Muscle of arm (tissue), 1 donor: ENCODE measurements at regions not wholly inside any gene's neighbourhood (a gene's known extent, or its start where the extent isn't known, plus 50 kb on each side); places are given as distances from the start of the nearest gene placed in this dataset.

ENCODE experiments used
- DNase-seq: peaks from one replicate; pipeline ENCODE4 v3.0.0-alpha.2; 2013

DNA sequence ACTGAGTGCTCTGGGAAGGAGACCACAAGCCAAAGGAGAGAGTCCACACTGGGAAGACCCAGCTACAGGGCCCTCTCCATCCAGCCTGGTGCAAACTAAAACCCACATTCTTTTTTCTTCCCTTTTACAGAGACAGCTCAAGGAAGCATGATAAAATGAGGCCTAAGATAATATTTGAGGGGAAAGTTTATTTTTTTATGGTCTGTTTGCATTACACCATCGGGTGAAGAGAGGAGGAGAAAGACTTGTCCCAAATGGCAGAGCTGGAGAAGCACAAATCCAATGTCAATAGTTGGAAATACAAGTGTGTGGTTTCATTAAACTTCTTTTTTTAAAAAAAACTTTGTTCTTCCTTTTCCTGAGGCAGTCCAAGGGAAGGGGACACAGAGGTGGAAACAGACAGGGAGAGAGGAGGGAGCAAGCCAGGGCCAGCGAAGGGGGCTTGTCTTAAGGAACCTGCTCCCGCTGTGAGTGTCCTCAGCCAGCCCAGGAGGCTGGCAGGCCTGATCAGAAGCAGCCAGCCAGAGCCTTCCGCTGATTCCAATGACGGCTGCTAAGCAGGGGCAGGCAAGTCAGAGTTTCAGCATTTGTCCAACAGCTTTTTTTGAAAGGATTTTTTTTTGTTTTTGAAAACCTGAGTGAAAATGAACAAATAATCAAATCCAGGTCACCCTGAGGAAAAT, 203.8 kb upstream of the SIX2 start:
- no peak for DNase-seq

DNA sequence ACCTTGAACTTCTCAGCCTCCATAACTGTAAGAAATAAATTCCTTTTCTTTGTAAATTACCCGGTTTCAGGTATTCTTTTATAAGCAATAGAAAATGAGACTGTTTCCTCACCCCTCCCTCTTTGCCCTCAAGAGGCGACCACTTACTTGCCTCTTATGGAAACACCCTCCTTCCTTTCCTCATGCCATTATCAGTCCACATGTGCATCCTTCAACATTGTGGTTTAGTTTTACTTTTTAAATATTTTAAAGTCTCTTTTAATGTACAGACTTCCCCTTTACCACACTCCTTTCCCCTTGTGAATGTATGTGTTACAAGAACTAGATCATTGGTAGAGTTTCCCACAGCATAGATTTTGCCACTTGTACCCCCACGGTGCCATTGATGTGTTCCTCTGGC, 202.4 kb upstream of the SIX2 start:
- no peak for DNase-seq

DNA sequence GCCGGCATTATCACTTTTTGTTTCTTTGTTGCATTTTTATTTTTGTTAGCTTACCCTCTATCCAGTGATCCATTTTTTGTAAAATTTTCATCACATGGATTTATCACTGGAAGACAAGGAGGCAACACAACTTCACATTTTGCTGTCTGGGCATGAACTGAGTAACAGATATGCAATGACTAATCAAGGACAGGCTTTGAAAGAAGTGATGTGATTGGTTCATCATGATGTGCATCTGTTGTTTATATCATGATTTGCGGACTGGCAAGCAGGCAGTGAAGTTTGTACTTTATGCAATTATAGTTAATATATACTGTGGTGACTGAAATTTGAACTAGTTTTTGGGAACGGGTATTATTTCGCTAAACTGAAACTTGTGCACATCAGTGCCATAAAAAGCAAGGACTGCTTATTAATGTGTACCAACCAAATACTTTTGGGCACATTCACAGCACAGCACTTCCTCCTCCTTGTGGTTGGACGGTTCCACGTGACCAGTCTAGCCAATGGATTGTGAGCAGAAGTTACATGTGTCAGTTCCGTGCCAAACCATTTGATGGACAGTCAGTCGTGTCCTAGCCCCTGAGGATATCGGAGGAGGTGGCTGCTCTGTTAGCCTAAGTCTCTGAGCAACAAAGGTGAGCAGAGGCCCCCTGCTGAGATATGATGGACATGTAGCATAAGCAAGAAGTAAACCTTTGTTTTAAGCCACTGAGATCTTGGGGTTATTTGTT, 201.4 kb upstream of the SIX2 start:
- DNase-seq = no peak

DNA sequence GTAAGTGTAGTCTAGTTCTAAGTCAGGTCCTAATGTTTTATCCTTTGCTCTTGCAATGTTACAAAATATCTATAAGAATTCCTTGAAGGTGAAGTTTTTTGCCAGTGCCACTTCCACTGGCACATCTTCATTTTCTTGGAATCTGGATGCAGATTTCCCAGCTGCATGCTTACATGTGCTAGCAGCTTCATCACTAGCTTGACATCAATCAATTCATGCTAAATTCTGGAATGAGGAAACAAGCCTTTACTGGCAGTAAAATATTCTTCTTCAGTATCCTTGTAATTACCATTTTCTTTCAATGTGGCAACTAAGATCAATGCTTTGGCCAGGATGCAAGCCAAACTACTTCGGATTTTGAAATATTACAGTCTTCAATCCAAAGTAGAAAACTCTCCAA, 200.6 kb upstream of the SIX2 start:
- DNase-seq = no peak

DNA sequence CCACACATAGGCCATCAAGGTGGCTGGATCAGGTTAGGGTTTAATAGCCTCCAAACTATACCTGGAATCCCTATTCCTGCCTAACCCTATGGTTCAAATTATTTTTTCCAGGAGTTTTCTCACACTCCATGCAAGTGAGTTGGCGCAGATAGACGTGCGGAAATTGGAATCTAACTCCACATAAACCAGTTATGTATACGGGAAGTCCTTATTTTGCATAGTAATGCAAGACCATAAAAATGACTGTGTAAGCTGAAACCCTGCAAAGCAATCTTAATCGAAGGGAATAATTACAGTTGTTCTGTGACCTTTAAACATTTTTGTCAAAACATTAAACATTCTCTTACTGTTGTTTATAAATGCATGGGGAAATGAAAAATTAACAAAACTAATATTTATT, 200.1 kb upstream of the SIX2 start:
- no peak for DNase-seq

DNA sequence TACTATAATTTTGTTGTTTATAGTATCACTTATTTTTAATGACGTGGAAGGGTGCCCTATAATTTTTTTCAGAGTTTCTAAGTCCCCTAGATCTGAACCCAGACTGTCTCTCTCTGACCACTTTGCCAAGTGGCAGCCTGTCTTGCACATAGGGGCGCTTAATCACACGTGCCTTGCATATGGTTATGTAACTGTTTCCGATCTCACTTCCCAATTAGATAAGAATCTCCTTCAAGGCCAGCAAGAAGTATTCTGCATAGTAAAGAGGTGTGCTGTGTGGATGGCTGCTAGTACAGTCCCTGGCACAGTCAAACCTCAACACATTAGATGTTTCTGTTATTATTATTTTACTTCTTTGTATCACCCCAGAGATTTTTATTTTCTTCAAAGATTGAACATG, 197.8 kb upstream of the SIX2 start:
- no peak for DNase-seq

DNA sequence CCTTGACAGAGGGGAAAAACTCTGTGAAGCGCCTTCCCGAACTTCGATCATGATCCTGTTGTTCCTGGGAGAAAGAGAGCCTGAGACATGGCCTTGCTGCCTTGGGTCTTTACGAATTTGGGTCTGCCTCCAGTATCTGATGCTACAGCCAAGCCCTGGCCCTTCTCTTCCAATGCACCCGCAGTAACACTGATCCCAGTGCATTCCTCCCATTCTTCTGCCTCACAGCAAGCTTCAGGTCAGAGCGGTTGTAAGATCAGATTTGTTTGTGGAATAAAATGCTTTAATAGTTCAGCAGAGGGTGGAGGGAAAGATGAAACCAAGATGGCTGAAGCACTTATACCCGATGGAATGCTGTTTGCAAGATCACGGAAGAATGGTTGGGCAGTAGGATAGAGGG, 196.7 kb upstream of the SIX2 start:
- DNase-seq = no peak

DNA sequence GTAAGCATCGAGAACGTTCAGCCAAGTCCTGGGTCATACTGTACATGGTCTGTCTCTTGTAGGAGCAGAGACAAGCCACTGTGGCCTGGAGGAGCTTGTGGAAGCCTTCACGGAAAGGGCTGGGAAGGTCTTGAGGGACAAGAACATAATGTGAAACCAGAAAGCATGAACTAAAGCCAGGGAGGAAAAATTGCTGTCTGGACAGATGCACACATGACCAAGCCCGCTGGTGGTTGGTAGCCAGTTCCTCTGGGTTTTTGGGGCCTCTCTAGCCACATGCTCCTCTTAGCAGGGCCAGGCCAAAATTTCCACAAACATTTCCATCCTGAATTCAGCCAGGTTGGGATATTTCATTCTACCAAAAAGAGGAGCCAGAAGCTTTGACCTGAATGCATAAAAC, 196.2 kb upstream of the SIX2 start:
- no peak for DNase-seq

DNA sequence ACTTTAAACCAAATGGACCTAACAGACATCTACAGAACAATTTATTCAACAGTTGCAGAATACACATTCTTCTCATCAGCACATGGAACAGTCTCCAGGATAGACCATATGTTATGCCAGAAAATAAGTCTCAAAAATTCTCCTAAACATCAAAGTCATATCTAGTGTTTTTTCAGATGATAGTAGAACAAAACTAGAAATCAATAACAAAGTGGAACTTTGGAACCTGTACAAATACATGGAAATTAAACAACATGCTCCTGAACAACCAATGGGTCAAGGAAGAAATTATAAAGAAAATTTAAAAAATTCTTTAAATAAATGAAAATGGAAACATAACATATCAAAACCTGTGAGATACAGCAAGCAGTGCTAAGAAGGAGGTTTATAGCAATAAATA, 194.1 kb upstream of the SIX2 start:
- no peak for DNase-seq

DNA sequence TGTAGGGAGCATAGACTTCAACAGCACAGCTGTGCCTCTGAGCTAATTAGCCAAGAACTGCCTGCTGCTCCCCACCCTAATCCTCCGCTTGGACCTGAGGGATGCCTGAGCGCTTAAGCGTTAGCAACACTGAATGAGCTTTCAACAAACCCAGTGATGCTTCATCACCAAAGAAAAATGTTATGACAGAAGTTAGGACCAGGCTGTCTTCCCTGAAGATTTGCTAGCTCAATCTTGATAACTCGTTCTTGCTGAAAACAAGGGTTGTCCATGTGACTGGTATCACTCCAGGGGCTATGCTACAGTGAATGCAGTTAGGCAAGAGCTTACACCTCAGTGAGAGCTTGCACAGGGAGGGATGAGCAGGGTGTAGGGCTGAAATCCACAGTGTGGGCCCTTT, 190.7 kb upstream of the SIX2 start:
- DNase-seq = peak; percentile 46

DNA sequence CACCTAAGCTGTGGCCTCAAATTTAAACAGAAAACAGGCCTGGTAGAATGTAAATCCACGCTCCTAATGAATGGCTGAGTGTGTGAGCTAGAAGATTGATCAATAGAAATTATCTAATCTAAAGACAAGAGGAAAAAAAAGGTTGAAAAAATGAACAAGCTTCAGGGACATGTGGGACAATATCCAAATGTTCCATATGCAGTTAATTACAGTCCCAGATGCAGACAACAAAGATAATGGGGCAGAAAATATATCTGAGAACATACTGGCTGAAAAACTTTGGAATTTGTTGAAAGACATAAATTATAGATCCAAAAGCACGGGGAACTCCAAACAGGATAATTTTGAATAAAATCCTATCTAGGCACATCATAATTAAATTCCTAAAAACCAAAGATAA, 186.7 kb upstream of the SIX2 start:
- DNase-seq = no peak

DNA sequence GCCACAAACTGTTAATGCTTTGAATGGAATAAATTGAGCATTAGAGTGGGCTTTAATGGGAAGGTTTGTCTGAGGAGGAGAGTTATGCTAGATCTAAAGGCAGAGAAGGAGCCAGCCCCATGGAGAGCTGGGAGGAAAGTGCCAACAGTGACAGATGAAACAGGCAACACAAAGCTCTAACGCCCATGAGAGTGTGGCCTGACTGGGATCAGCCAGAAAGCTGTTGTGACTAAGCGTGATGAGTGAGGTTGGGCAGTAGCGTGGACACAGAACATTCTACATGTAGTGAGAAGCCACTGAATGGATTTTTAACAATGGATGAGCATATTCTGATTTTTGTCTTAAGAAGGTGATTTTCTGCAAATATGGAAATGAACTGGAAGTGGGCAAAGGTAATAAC, 185.3 kb upstream of the SIX2 start:
- DNase-seq = no peak

DNA sequence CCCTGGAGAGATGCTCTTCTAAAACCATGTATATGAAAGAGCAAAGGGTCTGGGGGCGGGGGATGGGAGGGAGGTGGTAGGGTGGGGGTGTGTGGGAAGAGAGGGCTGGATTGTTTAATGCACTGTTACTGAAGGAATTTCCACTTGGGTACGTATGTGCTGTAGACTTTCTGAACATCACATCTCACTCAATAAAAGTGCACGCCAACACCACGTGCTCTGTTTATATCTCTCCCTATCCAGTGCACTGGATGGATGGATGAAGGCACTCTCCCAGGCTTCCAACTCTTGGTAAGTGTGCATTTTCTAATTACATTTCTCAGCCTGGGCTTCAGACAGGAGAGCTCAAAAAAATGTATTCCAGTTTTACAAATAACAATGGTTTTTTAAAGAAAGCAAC, 184.3 kb upstream of the SIX2 start:
- no peak for DNase-seq

DNA sequence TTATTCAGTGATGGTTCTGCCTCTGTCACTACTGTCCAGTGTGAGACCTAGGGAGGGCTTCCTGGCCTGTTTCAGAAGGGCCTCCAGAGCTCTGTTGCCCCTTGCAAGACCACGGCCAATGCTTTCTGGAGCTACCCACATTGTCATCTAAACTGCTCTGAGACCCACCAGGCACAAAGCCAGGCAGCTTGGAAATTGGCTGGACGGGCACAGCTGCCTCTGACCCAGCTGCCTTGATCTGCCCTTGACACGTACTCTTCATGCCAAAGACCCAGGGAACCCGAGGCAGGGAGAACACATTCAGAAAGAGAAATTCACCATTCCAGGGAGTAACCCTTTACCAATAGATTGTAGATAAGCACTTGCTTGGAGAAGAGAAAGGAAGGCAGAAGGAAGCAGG, 183.7 kb upstream of the SIX2 start:
- DNase-seq = no peak

DNA sequence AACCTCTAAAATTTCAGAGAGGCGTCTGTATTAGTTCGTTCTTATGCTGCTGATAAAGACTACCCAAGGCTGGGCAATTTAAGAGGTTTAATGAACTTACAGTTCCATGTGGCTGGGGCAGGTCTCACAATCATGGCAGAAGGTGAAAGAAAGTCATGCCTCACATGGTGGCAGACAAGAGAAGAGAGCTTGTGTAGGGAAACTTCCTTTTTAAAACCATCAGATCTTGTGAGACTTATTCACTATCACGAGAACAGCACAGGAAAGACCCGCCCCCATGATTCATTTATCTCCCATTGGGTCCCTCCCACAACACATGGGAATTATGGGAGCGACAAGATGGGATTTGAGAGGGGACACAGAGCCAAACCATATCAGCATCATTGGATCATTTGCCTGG, 183.2 kb upstream of the SIX2 start:
- DNase-seq = no peak

DNA sequence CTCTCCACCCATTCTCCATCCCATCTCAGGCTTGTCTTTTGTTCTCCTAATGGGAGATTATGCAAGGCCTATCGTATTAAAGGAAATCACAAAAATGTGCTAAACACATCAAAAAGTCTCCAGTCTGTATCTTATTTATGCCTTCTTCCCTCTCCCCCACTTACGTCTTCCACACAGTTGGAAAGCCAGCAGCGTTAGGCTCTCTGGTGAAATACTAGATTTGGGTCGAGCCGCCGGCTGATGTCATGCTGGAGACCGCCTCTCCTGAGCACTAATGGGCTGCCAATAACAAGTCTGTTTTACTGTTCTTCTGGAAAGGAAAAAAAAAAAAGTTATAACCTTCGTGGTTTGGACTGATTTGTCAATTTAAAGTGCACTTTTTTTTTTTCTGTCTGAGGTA, 182.7 kb upstream of the SIX2 start:
- DNase-seq = peak; percentile 85

DNA sequence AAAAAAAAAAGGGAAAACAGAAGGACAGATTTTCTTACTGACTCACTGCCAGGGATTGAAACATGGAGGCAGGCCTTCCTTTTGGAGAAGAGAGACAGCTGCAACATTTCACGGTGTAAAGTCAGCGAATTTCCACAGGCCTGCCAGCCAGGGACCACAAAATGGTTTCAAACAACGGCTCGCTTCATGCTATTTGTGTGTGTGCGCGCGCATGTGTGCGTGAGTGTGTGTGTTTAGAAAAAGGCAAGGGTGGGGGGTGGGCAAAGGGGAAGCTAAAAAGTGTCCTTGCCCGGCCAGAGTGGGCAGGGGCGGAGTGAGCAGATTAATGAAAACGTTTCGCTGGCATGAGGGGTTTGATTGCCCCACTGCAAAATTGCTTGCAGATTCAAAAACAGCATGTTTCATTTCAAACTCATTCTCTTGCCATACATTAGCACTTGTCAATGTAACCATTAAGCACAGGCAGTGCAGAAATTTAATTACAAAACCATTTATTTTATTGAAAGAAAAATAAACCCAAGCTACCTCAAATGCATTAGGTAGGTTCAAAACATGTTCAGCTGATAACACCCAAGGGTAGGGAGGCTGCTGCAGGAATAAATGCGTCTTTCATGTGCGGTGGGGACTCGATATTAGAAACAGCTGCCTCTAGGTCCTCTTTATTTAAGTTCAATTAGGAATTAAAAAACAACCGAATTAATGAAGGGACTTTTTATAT, 182.1 kb upstream of the SIX2 start:
- peak; percentile 38 for DNase-seq

DNA sequence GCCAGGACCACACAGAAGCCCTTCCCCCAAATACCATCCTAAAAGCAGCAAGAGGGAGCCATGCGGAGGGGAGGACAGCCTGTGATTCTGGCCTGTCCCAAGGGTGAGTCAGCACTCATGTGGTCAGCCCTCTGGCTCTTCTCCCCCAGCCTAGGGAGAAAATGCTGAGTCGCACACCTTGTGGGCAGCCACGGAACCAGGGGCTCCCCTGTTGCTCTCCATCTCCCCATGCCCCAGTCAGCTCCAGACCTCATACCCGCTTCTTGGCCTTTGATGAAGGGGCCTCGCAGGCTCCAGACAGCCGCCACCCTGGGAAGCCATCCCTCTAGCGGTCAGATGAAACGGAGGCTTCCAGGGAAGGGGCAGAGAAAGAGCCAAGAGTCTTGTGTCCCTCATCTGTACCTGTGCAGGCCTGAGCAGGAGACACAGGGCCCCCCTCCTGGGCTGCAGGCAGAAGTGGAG, 181.3 kb upstream of the SIX2 start:
- no peak for DNase-seq

DNA sequence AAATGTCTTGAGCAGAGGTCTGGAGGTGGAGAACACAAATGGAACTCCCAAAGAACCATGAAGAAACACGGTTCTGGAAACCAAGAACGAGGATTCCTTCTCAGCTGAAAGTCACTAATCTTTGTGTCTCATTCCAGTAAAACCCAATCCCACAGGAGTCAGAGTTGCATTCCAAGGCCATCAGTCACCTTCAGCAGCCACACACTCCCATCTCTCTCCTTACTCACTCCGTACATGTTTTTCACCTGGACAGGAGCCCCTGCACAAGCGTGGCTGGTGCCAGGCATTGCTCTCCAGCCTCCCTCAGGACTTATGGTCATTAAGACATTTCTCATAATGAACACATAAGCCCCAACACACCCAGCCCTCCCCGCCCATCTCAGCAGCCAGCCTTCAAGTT, 175.4 kb upstream of the SIX2 start:
- DNase-seq = no peak

DNA sequence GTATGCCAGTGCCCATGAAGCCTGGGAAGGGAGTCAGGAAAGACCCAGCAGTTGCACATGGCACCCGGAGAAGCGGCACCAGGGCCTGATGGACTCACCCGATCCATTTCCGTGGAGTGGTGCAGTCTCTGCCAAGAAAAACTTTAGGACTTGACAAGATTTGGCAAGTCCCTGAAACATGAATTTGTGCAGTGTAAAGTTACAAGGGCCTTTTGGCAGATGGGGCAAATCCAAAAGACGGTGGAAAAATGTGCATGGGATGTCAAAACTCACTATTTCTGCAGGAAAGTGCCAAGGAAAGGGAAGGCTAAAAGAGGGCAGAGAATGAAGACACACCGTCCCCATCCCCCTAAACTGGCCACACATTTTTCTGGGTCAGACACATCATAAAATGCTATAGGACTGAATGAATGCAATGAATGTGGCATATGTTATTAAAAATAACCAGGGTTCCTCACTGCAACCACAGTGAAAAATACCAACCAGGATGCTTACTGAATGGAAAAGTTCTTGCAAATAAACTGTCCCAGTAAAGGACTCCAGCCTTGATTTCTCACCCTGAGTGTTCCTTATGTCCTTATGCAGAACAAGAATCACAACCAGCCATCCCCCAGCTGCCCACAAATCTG, 173.5 kb upstream of the SIX2 start:
- no peak for DNase-seq

DNA sequence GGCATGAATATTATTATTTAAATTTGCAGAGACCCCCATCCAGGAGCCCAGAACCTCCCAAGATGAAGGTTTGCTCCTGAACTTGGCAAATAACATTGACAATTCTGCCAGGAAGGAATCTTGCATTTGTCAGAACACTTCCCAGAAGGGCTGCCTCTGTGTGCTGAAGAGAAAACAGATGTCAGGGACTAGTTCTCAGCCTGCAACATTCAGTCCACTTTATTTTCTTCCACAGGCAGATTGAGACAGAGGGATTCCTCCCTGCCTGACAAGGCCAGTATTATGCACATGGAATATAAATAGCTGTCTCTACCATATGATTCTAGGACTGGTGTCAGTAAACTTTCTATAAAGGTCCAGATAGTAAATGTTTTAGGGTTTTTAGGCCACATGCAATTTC, 171.5 kb upstream of the SIX2 start:
- no peak for DNase-seq

DNA sequence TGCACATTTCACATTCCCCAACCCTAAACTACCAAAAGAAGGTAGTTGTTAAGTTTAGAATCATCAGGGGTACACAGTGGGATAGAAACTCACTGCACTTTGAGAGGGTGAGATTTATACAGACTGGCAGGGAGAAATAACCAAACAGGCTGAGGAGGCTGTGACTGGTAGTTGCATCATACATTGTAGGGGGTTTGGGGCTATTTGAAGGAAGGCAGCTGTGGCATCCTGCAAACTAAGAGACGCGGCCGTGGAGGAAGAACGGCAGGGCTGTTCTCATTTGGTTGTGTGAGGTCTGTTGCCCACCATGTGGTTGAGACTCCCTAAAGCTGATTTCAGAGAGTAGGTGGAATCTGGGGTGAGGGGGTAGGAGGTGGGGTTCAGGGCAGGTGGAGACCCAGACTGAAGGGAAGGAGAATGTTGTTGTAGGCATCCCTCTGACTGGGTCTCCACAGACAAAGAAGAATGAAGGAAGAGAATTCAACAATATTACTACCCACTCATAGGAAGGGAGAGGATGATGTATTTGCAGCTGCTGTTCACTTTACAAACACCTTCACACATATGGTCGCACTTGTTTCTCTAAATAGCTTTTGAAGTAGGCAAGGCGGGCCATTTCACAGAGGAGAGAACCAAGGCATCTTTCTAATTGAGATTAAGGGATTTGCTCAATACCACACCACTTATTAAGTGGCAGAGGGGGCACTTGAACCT, 170.9 kb upstream of the SIX2 start:
- DNase-seq = no peak
